ENCODE measurements at regions not wholly inside any gene's neighbourhood (a gene's known extent, or its start where the extent isn't known, plus 50 kb on each side); places are given as distances from the start of the nearest gene placed in this dataset.

DNA sequence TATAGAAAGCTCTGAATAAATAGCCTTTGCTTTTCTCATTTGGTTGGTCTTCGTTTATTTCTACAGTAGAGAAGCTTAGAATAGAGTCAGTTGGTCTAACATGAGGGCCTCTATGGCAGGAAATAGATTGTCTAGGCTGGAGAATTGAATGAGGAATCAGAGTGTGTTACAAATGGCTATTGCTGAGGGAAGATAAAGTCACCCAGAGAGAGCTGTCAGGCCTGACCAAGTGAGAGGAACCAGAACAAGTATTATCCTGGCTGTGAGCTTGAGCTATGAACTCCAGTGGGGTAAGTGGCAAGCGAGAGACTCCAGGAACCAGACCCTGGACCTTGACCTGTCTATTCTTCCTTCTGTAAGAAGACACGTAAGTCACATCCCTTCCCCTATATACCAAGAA is 353.1 kb downstream of the CD83 start:
- TF ChIP-seq POLR2A (IDR thresholded peaks at IDR 0.05), result no peak
- no peak for TF ChIP-seq CTCF (IDR thresholded peaks at IDR 0.05)

Data from body of pancreas (tissue), 4 donors.